Kidney (tissue), 13 donors: ENCODE measurements at regions not wholly inside any gene's neighbourhood (a gene's known extent, or its start where the extent isn't known, plus 50 kb on each side); places are given as distances from the start of the nearest gene placed in this dataset.

Source experiments
- DNase-seq, 5 donors: peaks; one replicate each; pipeline ENCODE4 v3.0.0-alpha.2; 2013 to 2020
- FAIRE-seq: peaks from 2 replicates; lab custom pipeline; 2012; peaks lifted over from hg19 to GRCh38; lab: Jason Lieb, UNC
- H3K27ac ChIP-seq, 2 donors: one replicate each; pipeline ENCODE4 v1.7.0; 2013; ENCODE audit warnings: low read depth in 2 of 2, low read length in 2 of 2, inconsistent platforms in 1 of 2
- H3K27me3 ChIP-seq: one replicate; pipeline ENCODE4 v1.7.1; 2013; ENCODE audit warnings: low read length, inconsistent platforms; ENCODE audit not compliant: control insufficient read depth, insufficient read depth
- H3K36me3 ChIP-seq, 3 donors: one replicate each; pipeline versions ENCODE4 v1.7.0 to v1.7.1; 2013; ENCODE audit warnings: low read length in 3 of 3, control low read depth in 1 of 3, inconsistent platforms in 1 of 3; ENCODE audit not compliant: insufficient read depth in 3 of 3, control insufficient read depth in 2 of 3
- H3K4me1 ChIP-seq, 3 donors: one replicate each; pipeline versions ENCODE4 v1.7.0 to v1.7.1; 2013; ENCODE audit warnings: low read length in 3 of 3, inconsistent platforms in 1 of 3, low read depth in 1 of 3; ENCODE audit not compliant: control insufficient read depth in 2 of 3, insufficient read depth in 2 of 3
- H3K4me3 ChIP-seq, 3 donors: one replicate each; pipeline versions ENCODE4 v1.7.0 to v1.8.1; 2013; ENCODE audit warnings: low read length in 3 of 3, control low read depth in 1 of 3, inconsistent platforms in 1 of 3
- H3K9ac ChIP-seq, 3 donors: one replicate each; pipeline versions ENCODE4 v1.7.0 to v1.7.1; 2013; ENCODE audit warnings: low read length in 3 of 3, control low read depth in 1 of 3, inconsistent platforms in 1 of 3
- H3K9me3 ChIP-seq, 3 donors: one replicate each; pipeline versions ENCODE4 v1.7.0 to v1.7.1; 2013; ENCODE audit warnings: low read length in 3 of 3, control low read depth in 1 of 3, inconsistent platforms in 1 of 3; ENCODE audit not compliant: control insufficient read depth in 2 of 3, insufficient read depth in 1 of 3
- intact Hi-C: fragments of 100-400 bp; cut with DNase I; formaldehyde crosslinking; loops from one replicate; pipeline ENCODE4 v1.11.1; 2022
- TF ChIP-seq, protein P1 (sequence below): IDR thresholded peaks from 3 replicates; pipeline ENCODE4 v1.5.1; 2012; ENCODE audit warnings: mild to moderate bottlenecking, moderate library complexity, borderline replicate concordance; ENCODE audit not compliant: insufficient read depth; ENCODE audit errors: extremely low read depth
- donor health status: control.
- donor health status: control.
- donor health status: control.
- donor health status: control.
- donor health status: control.
- donor health status: DM: yes; HTN: yes; CAD: no.
- donor health status: Normal renal cell carcinoma (clear cell type).

DNA sequence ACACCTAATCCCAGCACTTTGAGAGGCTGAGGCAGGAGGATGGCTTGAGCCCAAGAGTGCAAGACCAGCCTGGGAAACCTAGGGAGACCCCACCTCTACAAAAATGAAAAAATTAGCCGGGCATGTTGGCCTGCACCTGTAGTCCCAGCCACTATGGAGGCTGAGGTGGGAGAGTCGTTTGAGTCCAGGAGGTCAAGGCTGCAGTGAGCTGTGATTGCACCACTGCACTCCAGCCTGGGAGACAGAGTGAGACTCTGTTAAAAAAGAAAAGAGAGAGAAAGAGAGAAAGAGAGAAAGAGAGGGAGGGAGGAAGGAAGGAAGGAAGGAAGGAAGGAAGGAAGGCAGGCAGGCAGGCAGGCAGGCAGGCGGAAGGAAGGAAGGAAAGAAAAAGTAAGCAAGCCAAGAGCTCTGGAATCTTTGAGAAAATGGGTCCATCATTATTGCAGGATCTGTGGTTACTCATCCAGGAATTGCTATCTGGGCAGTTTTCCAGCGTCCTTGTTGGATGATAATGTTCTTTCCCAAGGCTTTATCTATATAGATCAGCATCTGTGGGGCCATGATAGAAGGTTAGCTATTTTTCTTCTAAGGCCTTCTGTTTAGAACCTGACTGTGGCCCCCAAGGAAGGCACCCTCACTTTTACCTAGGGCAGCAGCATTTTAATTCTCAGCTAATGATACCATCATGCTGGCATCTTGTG, 533.2 kb upstream of the CDH5 start:
- intact Hi-C loops, result no loop called here
- FAIRE-seq, result no peak

DNA sequence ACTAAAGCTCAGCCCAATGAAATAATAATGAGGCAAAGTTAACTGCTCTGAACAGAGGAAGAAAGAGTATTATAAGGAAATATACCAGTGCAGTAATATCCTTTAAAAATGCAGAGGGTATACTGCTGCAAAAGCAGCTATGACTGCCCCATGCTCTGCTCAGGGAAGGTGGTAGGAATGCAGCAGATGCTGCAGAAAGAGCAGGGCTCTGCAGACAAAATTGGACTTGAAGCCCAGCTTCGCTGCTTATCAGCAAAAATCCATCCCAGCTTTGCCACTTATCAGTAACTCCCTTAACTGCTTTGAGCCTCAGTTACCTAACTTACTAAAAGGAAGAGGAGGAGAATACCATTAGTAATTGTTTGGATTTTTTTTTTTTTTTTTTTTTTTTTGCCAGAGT, 533.8 kb upstream of the CDH5 start:
- DNase-seq, result no peak
- H3K9me3 ChIP-seq, result no peaks in the 10 kb centered on the region
- TF ChIP-seq, protein P1, sequence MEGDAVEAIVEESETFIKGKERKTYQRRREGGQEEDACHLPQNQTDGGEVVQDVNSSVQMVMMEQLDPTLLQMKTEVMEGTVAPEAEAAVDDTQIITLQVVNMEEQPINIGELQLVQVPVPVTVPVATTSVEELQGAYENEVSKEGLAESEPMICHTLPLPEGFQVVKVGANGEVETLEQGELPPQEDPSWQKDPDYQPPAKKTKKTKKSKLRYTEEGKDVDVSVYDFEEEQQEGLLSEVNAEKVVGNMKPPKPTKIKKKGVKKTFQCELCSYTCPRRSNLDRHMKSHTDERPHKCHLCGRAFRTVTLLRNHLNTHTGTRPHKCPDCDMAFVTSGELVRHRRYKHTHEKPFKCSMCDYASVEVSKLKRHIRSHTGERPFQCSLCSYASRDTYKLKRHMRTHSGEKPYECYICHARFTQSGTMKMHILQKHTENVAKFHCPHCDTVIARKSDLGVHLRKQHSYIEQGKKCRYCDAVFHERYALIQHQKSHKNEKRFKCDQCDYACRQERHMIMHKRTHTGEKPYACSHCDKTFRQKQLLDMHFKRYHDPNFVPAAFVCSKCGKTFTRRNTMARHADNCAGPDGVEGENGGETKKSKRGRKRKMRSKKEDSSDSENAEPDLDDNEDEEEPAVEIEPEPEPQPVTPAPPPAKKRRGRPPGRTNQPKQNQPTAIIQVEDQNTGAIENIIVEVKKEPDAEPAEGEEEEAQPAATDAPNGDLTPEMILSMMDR, result no peak
- H3K36me3 ChIP-seq, result no peaks in the 10 kb centered on the region
- no peak overlapping the region for H3K4me3 ChIP-seq
- H3K27ac ChIP-seq, result no peak overlapping the region
- H3K9ac ChIP-seq, result no peak overlapping the region
- H3K4me1 ChIP-seq, result no peaks in the 10 kb centered on the region
- no peak for FAIRE-seq
- H3K27me3 ChIP-seq, result no peaks in the 10 kb centered on the region
- intact Hi-C loops, result no loop called here

More for the DNA sequence above, 533.2 kb upstream of the CDH5 start:
- Histone ChIP-seq H3K4me1 (no peaks in the 10 kb centered on the region), H3K27me3 (no peaks in the 10 kb centered on the region), H3K36me3 (no peaks in the 10 kb centered on the region), H3K4me3 (no peak overlapping the region), H3K27ac (no peak overlapping the region), H3K9ac (no peak overlapping the region), H3K9me3 (no peaks in the 10 kb centered on the region)
- no peak for DNase-seq
- TF ChIP-seq, protein P1, result no peak

DNA sequence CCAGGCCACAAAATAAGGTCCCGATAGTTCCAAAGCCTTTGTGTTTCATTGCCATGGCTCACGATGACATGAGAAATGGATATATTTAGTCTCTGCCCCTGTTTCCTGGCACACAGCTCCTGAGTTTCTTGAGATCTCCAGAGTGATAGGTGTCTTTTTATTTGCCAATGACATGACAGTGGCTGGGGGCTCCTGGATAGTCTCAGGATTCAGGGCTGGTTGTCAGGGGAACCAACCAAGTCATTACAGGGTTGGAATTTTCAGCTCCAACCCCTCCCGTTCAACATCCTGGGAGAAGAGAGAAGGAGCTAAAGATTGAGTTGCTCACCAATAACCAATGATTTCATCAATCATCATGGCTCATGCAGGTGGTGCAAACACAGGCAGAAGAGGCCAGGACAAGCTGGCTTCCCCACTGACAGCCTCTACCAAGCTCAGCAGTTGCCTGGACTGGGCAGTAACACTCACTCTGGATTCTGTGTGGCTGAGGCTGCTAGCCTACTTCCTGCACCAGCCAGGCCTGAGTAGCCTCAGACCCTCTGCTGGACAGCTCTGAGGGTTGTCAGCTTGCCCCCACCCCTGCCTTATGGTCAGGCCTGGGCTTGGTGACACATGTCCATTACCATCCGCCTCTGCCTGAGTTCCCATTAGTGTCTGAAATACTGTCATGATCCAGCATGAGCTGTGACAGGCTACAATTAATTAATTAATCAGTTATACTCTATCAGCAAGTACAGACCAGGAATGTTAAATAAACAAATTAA, 534.4 kb upstream of the CDH5 start:
- H3K9me3 ChIP-seq, result no peaks in the 10 kb centered on the region
- H3K4me1 ChIP-seq, result no peaks in the 10 kb centered on the region
- FAIRE-seq (no peak), DNase-seq (no peak)
- H3K4me3 ChIP-seq, result no peak overlapping the region
- no peak overlapping the region for H3K27ac ChIP-seq
- H3K27me3 ChIP-seq, result no peaks in the 10 kb centered on the region
- no peak overlapping the region for H3K9ac ChIP-seq
- no peaks in the 10 kb centered on the region for H3K36me3 ChIP-seq
- TF ChIP-seq, protein P1, result no peak
- intact Hi-C loops, result no loop called here
